K562 (cell line): ENCODE measurements at regions not wholly inside any gene's neighbourhood (a gene's known extent, or its start where the extent isn't known, plus 50 kb on each side); places are given as distances from the start of the nearest gene placed in this dataset.

Experiments
- EHMT2 ChIP-seq: fragments of 450-650 bp; IDR thresholded peaks from 2 replicates; pipeline ENCODE4 v1.6.1; 2018; ENCODE audit warnings: antibody characterized with exemption
- GATAD2B ChIP-seq: fragments of 450-650 bp; IDR thresholded peaks from 2 replicates; pipeline ENCODE4 v1.6.1; 2017; ENCODE audit warnings: mild to moderate bottlenecking, borderline replicate concordance
- RFX5 ChIP-seq: IDR thresholded peaks from 2 replicates; pipeline ENCODE4 v1.6.1; 2011; ENCODE audit warnings: low read depth, mild to moderate bottlenecking, improper control_type of control experiment, low read length
- ZNF274 ChIP-seq: IDR thresholded peaks from 2 replicates; pipeline ENCODE4 v1.6.1; 2011; ENCODE audit warnings: low read depth, mild to moderate bottlenecking, low read length, moderate library complexity, borderline replicate concordance

DNA sequence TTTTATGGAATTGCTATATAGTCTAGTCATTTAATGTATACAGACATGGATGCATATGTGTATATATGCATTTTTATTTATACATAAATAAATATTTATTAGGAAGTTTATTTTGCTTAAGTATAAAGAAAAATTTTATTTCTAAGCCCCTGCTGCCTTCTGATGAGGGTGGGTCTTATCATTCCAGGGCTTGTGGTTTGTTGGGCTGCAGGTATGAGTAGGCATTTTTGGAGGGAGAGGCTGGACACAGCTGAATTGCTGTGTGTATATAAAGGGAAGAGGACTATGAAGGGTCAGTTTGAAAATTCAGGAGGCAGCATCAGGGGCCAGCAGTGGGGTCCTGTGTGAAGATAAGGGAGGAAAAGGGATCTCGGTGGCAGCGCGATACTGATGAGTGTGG lies 189.4 kb downstream of the TMEM182 start:
- TF ChIP-seq EHMT2 (no peak), ZNF274 (no peak), RFX5 (no peak), GATAD2B (no peak)
